PC-3 (cell line): ENCODE measurements at regions not wholly inside any gene's neighbourhood (a gene's known extent, or its start where the extent isn't known, plus 50 kb on each side); places are given as distances from the start of the nearest gene placed in this dataset.

Source experiments
- ATAC-seq: fragments of 200-7000 bp; cut with Tn5 transposase; 2 replicates; pipeline ENCODE4 v1.9.1; 2020; ENCODE audit warnings: mild to moderate bottlenecking, moderate library complexity
- BruUV-seq: library from RNA; stranded (reverse); fragments of 400-500 nt; replicated peaks from 2 replicates; lab custom pipeline; 2021; lab: Mats Ljungman, UMichigan
- CTCF ChIA-PET: fragments of 300-600 bp; sonication (Branson Sonifier 250); formaldehyde crosslinking; loops from one replicate; lab custom pipeline; 2022; ENCODE audit warnings: antibody characterized with exemption; lab: Charles Lee
- POLR2A ChIA-PET: fragments of 300-600 bp; sonication (Branson Sonifier 250); formaldehyde crosslinking; loops from one replicate; lab custom pipeline; 2022; ENCODE audit warnings: antibody characterized with exemption; ENCODE audit not compliant: unreplicated experiment; lab: Charles Lee
- DNase-seq: peaks from one replicate; pipeline ENCODE4 v3.0.0-alpha.2; 2015
- H2AFZ ChIP-seq: fragments of 300-600 bp; sonication (generic); 2 replicates; pipeline ENCODE4 v1.6.0; 2016; ENCODE audit warnings: antibody characterized with exemption, low read length
- H3F3A ChIP-seq: fragments of 300-600 bp; sonication (generic); one replicate; pipeline ENCODE4 v1.6.0; 2017; ENCODE audit warnings: antibody characterized with exemption, low read length, control low read depth, mild to moderate bottlenecking; ENCODE audit not compliant: unreplicated experiment
- H3K27ac ChIP-seq: fragments of 300-600 bp; sonication (generic); 2 replicates; pipeline ENCODE4 v1.5.1; 2016; ENCODE audit warnings: mild to moderate bottlenecking, low read length
- H3K27me3 ChIP-seq: fragments of 300-600 bp; sonication (generic); 2 replicates; pipeline ENCODE4 v1.6.1; 2016; ENCODE audit warnings: low read length, mixed read lengths
- H3K36me3 ChIP-seq: fragments of 300-600 bp; sonication (generic); 2 replicates; pipeline ENCODE4 v1.6.1; 2016; ENCODE audit warnings: low read depth, mixed run types, low read length, mixed read lengths
- H3K4me1 ChIP-seq: fragments of 300-600 bp; sonication (generic); 2 replicates; pipeline ENCODE4 v1.5.1; 2016; ENCODE audit warnings: low read length; ENCODE audit not compliant: insufficient read depth
- H3K4me2 ChIP-seq: fragments of 300-600 bp; sonication (generic); 2 replicates; pipeline ENCODE4 v1.6.0; 2016; ENCODE audit warnings: low read length
- H3K4me3 ChIP-seq: fragments of 300-600 bp; sonication (generic); 2 replicates; pipeline ENCODE4 v1.5.1; 2016; ENCODE audit warnings: mild to moderate bottlenecking, low read length, mixed read lengths
- H3K79me2 ChIP-seq: fragments of 300-600 bp; sonication (generic); 2 replicates; pipeline ENCODE4 v1.6.1; 2017; ENCODE audit warnings: low read length, mixed read lengths
- H3K9ac ChIP-seq: fragments of 300-600 bp; sonication (generic); 2 replicates; pipeline ENCODE4 v1.6.0; 2016; ENCODE audit warnings: mild to moderate bottlenecking, low read length
- H3K9me2 ChIP-seq: fragments of 300-600 bp; sonication (generic); replicated peaks from 2 replicates; pipeline ENCODE4 v1.6.1; 2016; ENCODE audit warnings: mixed run types, low read length, mixed read lengths
- H3K9me3 ChIP-seq: fragments of 300-600 bp; sonication (generic); 2 replicates; pipeline ENCODE4 v1.6.1; 2016; ENCODE audit warnings: low read length, mixed read lengths
- H4K20me1 ChIP-seq: fragments of 300-600 bp; sonication (generic); 2 replicates; pipeline ENCODE4 v1.6.1; 2016; ENCODE audit warnings: low read length, mixed read lengths
- EZH2 ChIP-seq: fragments of 300-600 bp; sonication (generic); IDR thresholded peaks from one replicate; pipeline ENCODE4 v1.6.1; 2017; ENCODE audit warnings: antibody characterized with exemption, mild to moderate bottlenecking, low read length; ENCODE audit not compliant: unreplicated experiment
- EZH2phosphoT487 ChIP-seq: fragments of 300-600 bp; sonication (generic); IDR thresholded peaks from 2 replicates; pipeline ENCODE4 v1.6.1; 2018; ENCODE audit warnings: mild to moderate bottlenecking, antibody characterized with exemption, low read length, borderline replicate concordance
- intact Hi-C: fragments of 100-400 bp; cut with micrococcal nuclease; formaldehyde crosslinking; loops from 2 replicates; pipeline ENCODE4 v1.9.0; 2023
- TF ChIP-seq, protein P1 (sequence below): fragments of 300-600 bp; sonication (generic); conservative IDR thresholded peaks from 2 replicates; pipeline ENCODE4 v1.5.1; 2017; ENCODE audit warnings: antibody characterized with exemption, low read depth, mild to moderate bottlenecking, low read length

GRCh38 chr4:20062054-20062453 is 189.7 kb upstream of the SLIT2 start:
- Histone ChIP-seq H3K9me3 (no peaks in the 10 kb centered on the region), H3K27ac (no peak overlapping the region), H3K4me3 (no peak overlapping the region), H3K27me3 (no peaks in the 10 kb centered on the region), H3K79me2 (no peaks in the 10 kb centered on the region), H3F3A (no peaks in the 10 kb centered on the region), H3K9ac (no peak overlapping the region), H4K20me1 (no peaks in the 10 kb centered on the region), H3K4me1 (no peaks in the 10 kb centered on the region), H3K4me2 (no peak overlapping the region), H2AFZ (no peak overlapping the region), H3K36me3 (no peaks in the 10 kb centered on the region), H3K9me2 (no peaks in the 10 kb centered on the region)
- DNase-seq (no peak), ATAC-seq (no peak)
- no TSS peak for BruUV-seq
- POLR2A ChIA-PET = no interaction called here
- intact Hi-C loops = no loop called here
- TF ChIP-seq EZH2 (no peak), EZH2phosphoT487 (no peak)
- TF ChIP-seq, protein P1, sequence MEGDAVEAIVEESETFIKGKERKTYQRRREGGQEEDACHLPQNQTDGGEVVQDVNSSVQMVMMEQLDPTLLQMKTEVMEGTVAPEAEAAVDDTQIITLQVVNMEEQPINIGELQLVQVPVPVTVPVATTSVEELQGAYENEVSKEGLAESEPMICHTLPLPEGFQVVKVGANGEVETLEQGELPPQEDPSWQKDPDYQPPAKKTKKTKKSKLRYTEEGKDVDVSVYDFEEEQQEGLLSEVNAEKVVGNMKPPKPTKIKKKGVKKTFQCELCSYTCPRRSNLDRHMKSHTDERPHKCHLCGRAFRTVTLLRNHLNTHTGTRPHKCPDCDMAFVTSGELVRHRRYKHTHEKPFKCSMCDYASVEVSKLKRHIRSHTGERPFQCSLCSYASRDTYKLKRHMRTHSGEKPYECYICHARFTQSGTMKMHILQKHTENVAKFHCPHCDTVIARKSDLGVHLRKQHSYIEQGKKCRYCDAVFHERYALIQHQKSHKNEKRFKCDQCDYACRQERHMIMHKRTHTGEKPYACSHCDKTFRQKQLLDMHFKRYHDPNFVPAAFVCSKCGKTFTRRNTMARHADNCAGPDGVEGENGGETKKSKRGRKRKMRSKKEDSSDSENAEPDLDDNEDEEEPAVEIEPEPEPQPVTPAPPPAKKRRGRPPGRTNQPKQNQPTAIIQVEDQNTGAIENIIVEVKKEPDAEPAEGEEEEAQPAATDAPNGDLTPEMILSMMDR = no peak
- CTCF ChIA-PET = no interaction called here

DNA sequence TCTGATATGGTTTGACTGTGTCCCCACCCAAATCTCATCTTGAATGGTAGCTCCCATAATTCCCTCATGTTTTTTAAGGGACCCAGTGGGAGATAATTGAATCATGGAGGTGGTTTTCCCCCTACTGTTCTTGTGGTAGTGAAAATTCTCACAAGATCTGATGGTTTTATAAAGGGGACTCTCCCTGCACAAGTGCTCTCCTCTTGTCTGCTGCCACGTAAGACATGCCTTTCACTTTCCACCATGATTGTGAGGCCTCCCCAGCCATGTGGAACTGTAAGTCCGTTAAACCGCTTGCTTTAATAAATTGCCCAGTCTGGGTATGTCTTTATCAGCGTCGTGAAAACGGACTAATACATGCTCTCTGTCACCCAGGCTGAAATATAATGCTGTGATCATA is 200.9 kb upstream of the SLIT2 start:
- H3K9me2 ChIP-seq = no peaks in the 10 kb centered on the region
- no peaks in the 10 kb centered on the region for H3K9me3 ChIP-seq
- ATAC-seq (no peak), DNase-seq (no peak)
- no peaks in the 10 kb centered on the region for H3K4me1 ChIP-seq
- no TSS peak for BruUV-seq
- no peaks in the 10 kb centered on the region for H4K20me1 ChIP-seq
- no peak overlapping the region for H3K9ac ChIP-seq
- no peak for TF ChIP-seq EZH2phosphoT487
- TF ChIP-seq EZH2 = no peak
- TF ChIP-seq, protein P1 = no peak
- H2AFZ ChIP-seq = no peak overlapping the region
- no peaks in the 10 kb centered on the region for H3K36me3 ChIP-seq
- CTCF ChIA-PET = no interaction called here
- no peak overlapping the region for H3K4me3 ChIP-seq
- intact Hi-C loops = no loop called here
- POLR2A ChIA-PET = no interaction called here
- no peaks in the 10 kb centered on the region for H3K79me2 ChIP-seq
- H3K27ac ChIP-seq = no peak overlapping the region
- no peaks in the 10 kb centered on the region for H3K27me3 ChIP-seq
- no peak overlapping the region for H3K4me2 ChIP-seq
- no peaks in the 10 kb centered on the region for H3F3A ChIP-seq

- Histone ChIP-seq H3K4me1 (peaks cover 2% of the 10 kb centered on the region), H2AFZ (no peak overlapping the region), H3K27ac (no peak overlapping the region), H3K36me3 (no peaks in the 10 kb centered on the region), H3K9me2 (no peaks in the 10 kb centered on the region), H3K9ac (no peak overlapping the region), H3K9me3 (no peaks in the 10 kb centered on the region), H3K4me3 (no peak overlapping the region), H3K79me2 (no peaks in the 10 kb centered on the region), H3K4me2 (no peak overlapping the region), H3K27me3 (no peaks in the 10 kb centered on the region), H3F3A (no peaks in the 10 kb centered on the region), H4K20me1 (no peaks in the 10 kb centered on the region)
- TF ChIP-seq EZH2phosphoT487 (no peak), EZH2 (no peak)
- TF ChIP-seq, protein P1 = no peak
- ChIA-PET CTCF (no interaction called here), POLR2A (no interaction called here)
- no peak for DNase-seq
- no peak for ATAC-seq
- intact Hi-C loops = no loop called here
- BruUV-seq = no TSS peak
Observed at GRCh38 chr4:20049889-20050288, 201.8 kb upstream of the SLIT2 start.
